ENCODE measurements at regions not wholly inside any gene's neighbourhood (a gene's known extent, or its start where the extent isn't known, plus 50 kb on each side); places are given as distances from the start of the nearest gene placed in this dataset.
"Not testable (repeated sequence)": the region's sequence is repeated elsewhere in the genome, so short reads cannot be mapped to it uniquely, and the experiment has no call there.

DNA sequence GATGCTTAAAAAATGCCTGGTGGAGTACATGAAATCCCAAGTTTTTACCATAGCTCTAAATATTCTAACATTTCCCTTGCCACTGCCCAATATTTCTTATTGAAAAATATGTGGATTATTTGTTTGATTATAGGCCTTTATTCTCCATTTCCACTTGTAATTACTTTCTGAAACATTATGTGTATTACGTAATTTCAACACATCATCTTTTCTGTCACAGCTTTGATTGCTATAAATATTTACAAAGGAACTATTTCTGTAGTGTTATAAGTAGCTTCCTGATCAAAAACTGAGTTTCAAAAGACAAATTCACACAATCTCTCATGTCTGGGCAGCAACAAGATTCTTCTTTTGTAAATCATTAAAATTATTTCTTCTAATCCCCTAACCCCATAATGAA lies 859.6 kb upstream of the CRIM1 start (continued):
- TF ChIP-seq, protein P1, sequence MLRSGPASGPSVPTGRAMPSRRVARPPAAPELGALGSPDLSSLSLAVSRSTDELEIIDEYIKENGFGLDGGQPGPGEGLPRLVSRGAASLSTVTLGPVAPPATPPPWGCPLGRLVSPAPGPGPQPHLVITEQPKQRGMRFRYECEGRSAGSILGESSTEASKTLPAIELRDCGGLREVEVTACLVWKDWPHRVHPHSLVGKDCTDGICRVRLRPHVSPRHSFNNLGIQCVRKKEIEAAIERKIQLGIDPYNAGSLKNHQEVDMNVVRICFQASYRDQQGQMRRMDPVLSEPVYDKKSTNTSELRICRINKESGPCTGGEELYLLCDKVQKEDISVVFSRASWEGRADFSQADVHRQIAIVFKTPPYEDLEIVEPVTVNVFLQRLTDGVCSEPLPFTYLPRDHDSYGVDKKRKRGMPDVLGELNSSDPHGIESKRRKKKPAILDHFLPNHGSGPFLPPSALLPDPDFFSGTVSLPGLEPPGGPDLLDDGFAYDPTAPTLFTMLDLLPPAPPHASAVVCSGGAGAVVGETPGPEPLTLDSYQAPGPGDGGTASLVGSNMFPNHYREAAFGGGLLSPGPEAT (IDR thresholded peaks at IDR 0.05; ENCODE audit: low read depth), result no peak
- TF ChIP-seq RELA (IDR thresholded peaks at IDR 0.05; ENCODE audit: borderline replicate concordance, partially characterized antibody) (no peak), HDAC6 (IDR thresholded peaks at IDR 0.05; ENCODE audit: unreplicated experiment) (no peak), PAX8 (IDR thresholded peaks at IDR 0.05) (no peak), TARDBP (IDR thresholded peaks at IDR 0.05; ENCODE audit: borderline replicate concordance) (no peak)
- TF ChIP-seq, protein P2, sequence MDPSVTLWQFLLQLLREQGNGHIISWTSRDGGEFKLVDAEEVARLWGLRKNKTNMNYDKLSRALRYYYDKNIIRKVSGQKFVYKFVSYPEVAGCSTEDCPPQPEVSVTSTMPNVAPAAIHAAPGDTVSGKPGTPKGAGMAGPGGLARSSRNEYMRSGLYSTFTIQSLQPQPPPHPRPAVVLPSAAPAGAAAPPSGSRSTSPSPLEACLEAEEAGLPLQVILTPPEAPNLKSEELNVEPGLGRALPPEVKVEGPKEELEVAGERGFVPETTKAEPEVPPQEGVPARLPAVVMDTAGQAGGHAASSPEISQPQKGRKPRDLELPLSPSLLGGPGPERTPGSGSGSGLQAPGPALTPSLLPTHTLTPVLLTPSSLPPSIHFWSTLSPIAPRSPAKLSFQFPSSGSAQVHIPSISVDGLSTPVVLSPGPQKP (IDR thresholded peaks at IDR 0.05; ENCODE audit: low read depth, low read length), result no peak
- TF ChIP-seq, protein P3, sequence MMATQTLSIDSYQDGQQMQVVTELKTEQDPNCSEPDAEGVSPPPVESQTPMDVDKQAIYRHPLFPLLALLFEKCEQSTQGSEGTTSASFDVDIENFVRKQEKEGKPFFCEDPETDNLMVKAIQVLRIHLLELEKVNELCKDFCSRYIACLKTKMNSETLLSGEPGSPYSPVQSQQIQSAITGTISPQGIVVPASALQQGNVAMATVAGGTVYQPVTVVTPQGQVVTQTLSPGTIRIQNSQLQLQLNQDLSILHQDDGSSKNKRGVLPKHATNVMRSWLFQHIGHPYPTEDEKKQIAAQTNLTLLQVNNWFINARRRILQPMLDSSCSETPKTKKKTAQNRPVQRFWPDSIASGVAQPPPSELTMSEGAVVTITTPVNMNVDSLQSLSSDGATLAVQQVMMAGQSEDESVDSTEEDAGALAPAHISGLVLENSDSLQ (IDR thresholded peaks at IDR 0.05), result no peak

DNA sequence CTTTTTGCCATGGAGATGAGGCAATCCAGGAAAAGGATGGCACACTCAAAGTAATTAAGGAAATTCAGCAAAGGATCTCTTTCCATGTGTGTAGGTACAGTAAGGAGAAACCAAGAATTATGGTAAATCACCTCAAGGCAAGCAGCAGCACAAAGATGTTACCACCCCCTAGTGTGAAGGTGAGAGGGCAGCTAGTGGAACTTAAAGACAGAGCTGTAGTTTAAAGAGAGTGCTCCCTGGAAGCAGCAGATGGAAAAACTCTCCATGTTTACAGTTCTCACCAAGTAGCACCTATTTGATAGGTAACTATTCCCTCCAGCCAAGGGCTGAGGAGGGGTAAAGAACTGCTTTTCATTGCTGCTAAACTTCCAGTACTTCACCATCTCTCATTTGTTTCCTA lies 860.4 kb upstream of the CRIM1 start:
- no peak overlapping the region for H3K27ac ChIP-seq (ENCODE audit: control insufficient read depth, insufficient read depth)
- FAIRE-seq (no peak), DNase-seq (ENCODE audit: low read depth, low spot score) (no peak), ATAC-seq (no peak)
- H3K79me2 ChIP-seq (ENCODE audit: control insufficient read depth, insufficient read depth, low read length), result no peaks in the 10 kb centered on the region
- ChIA-PET CTCF (no interaction called here), POLR2A (no interaction called here), SMC1A (ENCODE audit: uncharacterized antibody, unreplicated experiment) (no interaction called here), RAD21 (ENCODE audit: unreplicated experiment) (no interaction called here)
- no peaks in the 10 kb centered on the region for H3K9me3 ChIP-seq (replicated peaks; ENCODE audit: control insufficient read depth, insufficient read depth, low read length)
- intact Hi-C loops (cut with micrococcal nuclease; ENCODE audit: unreplicated experiment) (no loop called here), in situ Hi-C loops (cut with MboI) (no loop called here)
- H3K9ac ChIP-seq (ENCODE audit: control insufficient read depth, insufficient read depth, low read length), result no peak overlapping the region
- no peak overlapping the region for H3K4me3 ChIP-seq
- no peaks in the 10 kb centered on the region for H3K36me3 ChIP-seq (ENCODE audit: control insufficient read depth in 2 of 2, insufficient read depth in 2 of 2, low read length in 1 of 2)
- no peak overlapping the region for H2AFZ ChIP-seq (ENCODE audit: control insufficient read depth, low read depth, low read length)
- no peaks in the 10 kb centered on the region for H3K27me3 ChIP-seq (replicated peaks in 1 of 2; ENCODE audit: control insufficient read depth in 2 of 2, insufficient read depth in 2 of 2, low read length in 1 of 2)
- BruUV-seq (replicated peaks), result no TSS peak
- H3K4me2 ChIP-seq (ENCODE audit: control insufficient read depth, insufficient read depth), result no peak overlapping the region
- H3K4me1 ChIP-seq (ENCODE audit: control insufficient read depth, insufficient read depth, low read length), result no peaks in the 10 kb centered on the region
- no peaks in the 10 kb centered on the region for H4K20me1 ChIP-seq (ENCODE audit: control insufficient read depth, insufficient read depth)
- no peak for TF ChIP-seq SUZ12 (IDR thresholded peaks at IDR 0.05; ENCODE audit: unreplicated experiment)

DNA sequence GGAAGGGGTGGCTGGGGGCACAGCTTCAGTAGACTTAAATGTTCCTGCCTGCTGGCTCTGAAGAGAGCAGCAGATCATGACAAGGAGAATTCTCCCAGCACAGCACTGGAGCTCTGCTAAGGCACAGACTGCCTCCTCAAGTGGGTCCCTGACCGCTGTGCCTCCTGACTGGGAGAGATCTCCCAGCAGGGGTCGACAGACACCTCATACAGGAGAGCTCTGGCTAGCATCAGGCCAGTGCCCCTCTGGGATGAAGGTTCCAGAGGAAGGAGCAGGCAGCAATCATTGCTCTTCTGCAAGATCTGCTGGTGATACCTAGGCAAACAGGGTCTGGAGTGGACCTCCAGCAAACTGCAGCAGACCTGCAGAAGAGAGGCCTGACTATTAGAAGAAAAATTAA lies 877.5 kb upstream of the CRIM1 start:
- BruUV-seq (replicated peaks); H3K27ac ChIP-seq (ENCODE audit: control insufficient read depth, insufficient read depth); H3K27me3 ChIP-seq (replicated peaks in 1 of 2; ENCODE audit: control insufficient read depth in 2 of 2, insufficient read depth in 2 of 2, low read length in 1 of 2); FAIRE-seq; in situ Hi-C loops (cut with MboI); DNase-seq (ENCODE audit: low read depth, low spot score); POLR2A ChIA-PET; H4K20me1 ChIP-seq (ENCODE audit: control insufficient read depth, insufficient read depth); H3K79me2 ChIP-seq (ENCODE audit: control insufficient read depth, insufficient read depth, low read length); CTCF ChIA-PET; H3K9me3 ChIP-seq (replicated peaks; ENCODE audit: control insufficient read depth, insufficient read depth, low read length); H3K4me1 ChIP-seq (ENCODE audit: control insufficient read depth, insufficient read depth, low read length); RAD21 ChIA-PET (ENCODE audit: unreplicated experiment); H3K36me3 ChIP-seq (ENCODE audit: control insufficient read depth in 2 of 2, insufficient read depth in 2 of 2, low read length in 1 of 2); H3K4me2 ChIP-seq (ENCODE audit: control insufficient read depth, insufficient read depth); H3K4me3 ChIP-seq; SMC1A ChIA-PET (ENCODE audit: uncharacterized antibody, unreplicated experiment); H3K9ac ChIP-seq (ENCODE audit: control insufficient read depth, insufficient read depth, low read length); ATAC-seq; intact Hi-C loops (cut with micrococcal nuclease; ENCODE audit: unreplicated experiment); H2AFZ ChIP-seq (ENCODE audit: control insufficient read depth, low read depth, low read length): not testable (repeated sequence)
- 6% methylated on average over 2 of the region's 2 CpGs for WGBS (ENCODE audit: insufficient coverage, insufficient replicate concordance, low lambda C conversion rate, missing lambda C conversion rate)

Data from GM12878 (cell line).